Retina (tissue), 1 donor: ENCODE measurements at regions not wholly inside any gene's neighbourhood (a gene's known extent, or its start where the extent isn't known, plus 50 kb on each side); places are given as distances from the start of the nearest gene placed in this dataset.

Experiments used
- DNase-seq: peaks from one replicate; pipeline ENCODE4 v3.0.0-alpha.2; 2016

- DNase-seq, result no peak
These were observed 327.0 kb downstream of the BCL11B start for GRCh38 chr14:98944989-98945388.

- no peak for DNase-seq
These were observed 326.1 kb downstream of the BCL11B start for GRCh38 chr14:98945611-98946570.

DNA sequence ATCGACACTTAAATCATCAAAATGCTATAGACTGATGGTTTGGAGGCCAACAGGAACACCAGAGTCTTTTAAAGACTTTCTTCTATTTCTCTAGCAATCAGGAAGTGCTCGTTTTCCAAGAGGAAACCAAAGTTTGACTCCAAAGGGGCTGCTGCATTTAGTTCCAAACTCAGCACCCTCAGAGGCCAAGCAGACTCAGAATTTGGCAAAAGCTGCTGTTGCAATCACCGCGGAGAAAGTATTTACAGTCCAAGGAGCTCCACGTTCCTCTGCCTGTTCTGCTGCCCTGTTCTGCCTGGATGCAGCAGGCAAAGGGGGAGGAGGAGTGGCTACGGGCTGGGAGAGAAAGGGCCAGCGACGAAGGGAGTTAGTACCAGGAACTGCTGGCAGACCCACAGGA, 325.1 kb downstream of the BCL11B start:
- DNase-seq, result no peak

GRCh38 chr14:98947911-98948595, 323.9 kb downstream of the BCL11B start:
- DNase-seq, result no peak

GRCh38 chr14:98949051-98949450, 322.9 kb downstream of the BCL11B start:
- DNase-seq, result no peak

DNA sequence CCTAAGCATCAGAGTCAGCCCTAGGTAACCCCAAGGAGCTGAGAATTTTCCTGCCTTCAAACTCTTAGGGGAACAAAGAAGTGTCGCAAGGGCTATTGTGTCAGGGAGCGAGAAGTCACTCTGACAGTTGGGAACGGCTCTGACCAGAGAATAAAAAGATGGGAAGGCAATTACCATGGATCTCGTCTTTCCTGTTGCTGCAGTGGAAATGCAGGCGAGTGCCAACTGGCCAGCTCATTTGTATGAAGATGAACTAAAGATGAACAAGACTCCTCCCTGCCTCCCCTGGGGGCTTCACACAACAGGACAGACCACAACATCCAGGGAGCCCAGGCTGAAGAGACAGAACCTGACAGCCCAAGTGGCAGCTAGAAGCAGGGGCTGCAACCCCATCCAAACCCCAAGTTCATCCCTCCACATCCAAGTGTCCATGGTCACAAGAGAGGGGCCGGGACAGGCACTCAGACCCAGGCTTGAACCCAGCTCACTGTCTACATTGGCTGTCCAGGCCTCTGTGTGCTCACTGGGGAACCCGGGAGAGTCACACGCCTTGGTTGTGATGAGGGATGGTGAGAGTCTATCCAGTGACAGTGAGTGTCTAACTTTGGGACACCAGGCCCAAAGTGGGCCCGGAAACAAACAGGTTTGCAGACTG, 322.4 kb downstream of the BCL11B start:
- DNase-seq, result no peak

DNA sequence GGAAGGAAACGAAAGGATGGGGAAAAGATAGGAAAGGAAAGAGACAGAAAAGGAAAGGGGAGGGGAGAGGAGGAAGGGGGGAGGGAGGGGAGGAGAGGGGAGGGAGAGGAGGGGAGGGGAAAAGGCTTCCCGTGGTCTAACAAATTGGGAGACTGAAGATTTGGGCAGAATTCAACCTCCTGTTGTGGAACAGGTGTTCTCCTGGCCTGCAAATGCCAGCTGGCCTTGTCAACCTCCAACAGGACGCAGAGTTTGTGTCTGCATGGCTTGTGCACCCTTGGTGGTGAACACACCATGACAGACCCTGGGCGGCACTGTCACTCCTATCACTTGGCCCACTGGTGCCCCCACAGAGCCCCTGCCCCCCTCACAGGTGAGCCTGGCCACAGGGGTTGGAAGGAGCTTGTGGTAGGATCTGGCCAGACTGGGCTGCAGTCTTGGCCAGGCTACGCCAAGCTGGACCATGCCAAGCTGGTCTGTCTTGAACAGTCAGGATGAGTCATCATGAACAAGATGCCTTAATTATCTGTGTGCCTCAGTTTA, 321.6 kb downstream of the BCL11B start:
- DNase-seq, result no peak

DNA sequence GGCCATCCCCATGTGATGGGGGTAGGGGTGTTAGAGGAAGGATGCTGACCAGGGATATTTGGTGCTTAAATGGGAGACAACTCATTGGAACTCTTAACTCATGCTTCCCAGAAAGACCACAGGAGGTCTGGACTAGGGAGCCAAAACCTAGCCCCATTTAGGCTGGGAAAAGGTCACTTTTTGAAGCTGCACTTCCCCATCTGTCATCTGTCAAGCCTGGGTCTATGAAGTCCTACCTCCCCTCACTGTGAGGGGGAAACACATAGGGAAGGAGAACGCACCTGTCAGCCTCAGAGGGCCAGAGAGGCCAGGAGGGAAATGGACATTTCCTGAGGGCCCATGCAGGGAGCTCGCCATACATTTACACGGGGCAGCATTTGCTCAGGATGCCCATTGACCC, 321.0 kb downstream of the BCL11B start:
- no peak for DNase-seq

GRCh38 chr14:98951521-98952152, 320.4 kb downstream of the BCL11B start:
- no peak for DNase-seq

- DNase-seq, result no peak
These were observed 319.2 kb downstream of the BCL11B start for GRCh38 chr14:98952593-98953350.

DNA sequence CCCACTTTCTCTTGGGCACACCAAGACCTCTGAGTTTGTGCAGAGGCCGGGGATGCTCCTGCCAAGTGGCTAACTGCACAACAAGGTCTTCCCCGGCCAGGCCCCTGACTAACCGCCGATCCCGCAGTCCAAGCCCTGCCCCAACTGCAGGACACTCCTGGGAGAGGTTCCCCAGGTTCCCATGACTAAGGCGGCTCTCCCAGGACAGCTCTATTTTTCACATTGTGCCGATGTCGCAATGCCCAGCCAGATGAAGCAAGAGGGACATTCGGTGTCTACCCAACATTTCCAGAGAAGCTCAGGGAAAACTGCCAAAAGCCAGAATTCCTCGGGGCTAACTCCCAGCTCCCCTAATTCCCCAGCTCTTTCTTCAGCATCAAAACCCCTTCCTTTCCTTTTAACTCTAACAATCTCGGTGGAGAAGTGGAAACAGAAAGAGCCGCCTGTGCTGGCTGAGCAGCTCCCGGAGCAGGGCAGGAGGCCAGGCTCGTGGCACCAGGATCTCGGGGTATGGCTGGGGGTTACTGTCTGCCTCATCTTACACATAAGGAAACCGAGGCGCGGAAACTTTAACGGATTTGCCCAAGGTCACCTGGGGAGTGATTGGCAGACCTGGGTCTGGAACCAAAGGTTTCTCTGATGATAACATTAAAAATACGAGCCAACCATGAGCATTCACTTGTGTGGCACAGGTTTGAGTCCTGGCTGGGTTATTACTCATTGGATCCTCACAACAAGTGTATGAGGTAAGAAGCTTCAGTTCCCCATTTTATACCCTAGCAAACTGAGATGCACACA, 318.2 kb downstream of the BCL11B start:
- DNase-seq, result no peak

GRCh38 chr14:98954349-98955000, 317.5 kb downstream of the BCL11B start:
- DNase-seq, result no peak

GRCh38 chr14:98955036-98955740, 316.8 kb downstream of the BCL11B start:
- DNase-seq, result no peak

DNA sequence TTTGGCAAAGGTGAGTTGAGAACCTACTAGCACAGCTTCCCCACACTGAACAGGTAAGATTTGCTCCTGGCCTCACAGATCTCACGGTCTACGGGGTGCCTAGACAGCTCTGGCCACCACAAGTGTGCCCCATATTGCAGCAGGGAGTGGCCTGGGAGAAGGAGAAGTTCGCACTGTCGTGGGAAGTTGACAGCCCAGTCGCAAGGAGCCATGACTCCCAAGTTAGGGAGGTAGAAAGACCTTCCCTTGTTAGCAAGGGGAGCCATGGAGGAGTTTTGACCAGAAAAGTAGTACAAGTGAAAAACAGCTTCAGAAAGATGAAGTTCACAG, 316.3 kb downstream of the BCL11B start:
- no peak for DNase-seq

- DNase-seq, result no peak
These were observed 315.8 kb downstream of the BCL11B start for GRCh38 chr14:98956181-98956580.

DNA sequence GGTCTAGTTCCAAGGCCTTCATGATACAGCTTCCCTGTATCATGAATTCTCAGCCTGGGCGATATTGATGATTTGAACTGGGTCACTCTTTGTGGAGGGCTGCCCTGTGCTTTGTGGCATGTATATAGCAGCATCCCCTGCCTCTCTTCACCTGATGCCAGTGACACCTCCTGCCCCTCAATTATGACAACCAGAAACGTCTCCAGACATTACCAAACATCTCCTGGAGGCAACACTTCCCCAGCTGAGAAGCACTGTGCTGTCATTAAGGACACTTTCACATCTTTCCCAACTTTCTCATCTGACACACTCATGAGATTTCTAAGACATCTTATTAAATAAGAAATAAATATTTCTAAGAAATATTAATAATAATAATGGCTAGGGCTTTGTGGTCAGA, 315.3 kb downstream of the BCL11B start:
- DNase-seq, result no peak

DNA sequence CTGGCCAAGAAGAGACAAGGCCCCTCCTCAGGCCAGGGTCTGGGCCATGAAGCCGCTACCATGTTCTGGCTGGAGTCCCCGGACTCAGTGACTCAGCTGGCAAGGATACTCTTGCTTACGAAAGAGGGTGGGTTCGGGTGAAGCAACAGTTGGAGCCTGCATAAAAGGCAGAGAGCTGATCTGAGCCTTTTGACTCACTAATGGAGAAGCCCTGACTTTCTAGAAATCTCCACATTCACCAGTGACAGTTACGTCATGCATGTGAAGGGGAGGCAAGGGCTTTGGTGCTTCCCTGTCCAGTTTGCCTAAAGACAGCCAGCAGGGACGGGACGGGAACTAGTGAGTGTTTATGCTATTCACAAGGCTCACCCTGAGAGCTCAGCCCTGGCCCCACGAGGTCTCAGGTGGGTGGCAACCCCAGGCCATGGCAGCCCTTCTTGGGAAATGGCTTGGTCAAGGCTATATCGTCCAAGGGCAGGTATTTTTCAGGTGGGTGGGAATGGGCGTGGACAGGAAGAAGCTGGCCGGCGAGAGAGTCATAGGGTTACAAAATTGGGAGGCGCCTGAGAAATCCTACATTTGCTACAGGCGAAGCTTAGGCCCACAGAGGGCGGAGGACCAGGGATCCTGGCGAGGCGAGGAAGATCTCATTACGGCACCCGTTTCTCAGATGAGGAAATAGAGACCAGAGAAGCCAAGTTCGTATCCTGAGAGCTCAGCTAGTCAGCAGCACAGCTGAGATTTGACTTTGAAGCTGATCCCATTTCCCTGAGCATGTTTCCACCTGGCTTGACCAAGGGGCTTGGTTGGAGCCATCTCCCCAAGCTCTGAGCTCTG, 314.6 kb downstream of the BCL11B start:
- no peak for DNase-seq

DNA sequence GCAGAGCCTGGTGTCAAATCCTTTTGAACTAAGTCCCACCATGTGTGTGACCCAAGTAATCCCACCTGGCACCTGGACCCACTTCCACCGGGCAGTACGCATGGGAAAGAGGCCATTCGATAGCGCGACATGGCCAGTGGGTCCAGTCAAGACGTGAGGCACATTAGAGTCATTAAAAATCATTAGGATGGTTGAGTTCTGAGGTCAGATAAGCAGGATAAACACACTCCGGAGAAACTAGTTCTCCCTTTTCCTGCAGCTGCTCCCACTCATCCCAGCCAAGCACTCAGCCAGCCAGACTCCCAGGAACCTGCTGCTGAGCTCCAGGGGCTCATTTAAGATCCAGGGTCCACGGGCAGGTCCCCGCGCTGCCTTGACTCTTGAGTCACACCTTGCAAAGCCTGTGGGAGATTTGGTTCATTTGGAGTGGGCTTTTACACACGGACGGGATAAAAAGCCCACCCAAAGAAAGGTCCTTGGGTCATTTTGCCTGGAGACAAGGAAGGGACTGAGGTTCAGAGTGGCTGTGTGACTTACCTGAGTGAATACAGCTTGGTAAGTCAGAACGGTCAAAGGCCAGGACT, 313.9 kb downstream of the BCL11B start:
- no peak for DNase-seq

GRCh38 chr14:98958632-98959031, 313.4 kb downstream of the BCL11B start:
- no peak for DNase-seq
